ENCODE measurements at regions not wholly inside any gene's neighbourhood (a gene's known extent, or its start where the extent isn't known, plus 50 kb on each side); places are given as distances from the start of the nearest gene placed in this dataset.

DNA sequence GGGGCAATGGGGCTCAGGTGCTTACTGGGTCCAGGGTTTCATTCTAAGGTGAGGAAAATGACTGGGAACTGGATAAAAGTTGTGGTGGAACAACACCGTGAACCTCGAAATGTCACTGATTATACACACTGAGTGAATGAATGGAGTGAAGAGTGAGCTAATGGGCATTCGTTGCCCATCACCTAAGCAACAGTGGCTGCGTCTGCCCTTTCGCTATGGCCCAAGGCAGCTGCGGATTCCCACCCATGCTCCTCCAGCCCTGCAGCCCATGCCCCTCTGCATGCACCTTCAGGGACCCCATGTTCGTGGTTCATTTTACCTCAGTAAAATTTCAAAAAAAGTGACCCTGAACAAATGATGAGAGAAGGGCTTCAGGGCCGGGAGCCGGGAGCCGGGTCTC, 196.3 kb downstream of the CTTN start:
- TF ChIP-seq EZH2 (IDR thresholded peaks at IDR 0.05; ENCODE audit: borderline replicate concordance, insufficient read depth, low read length, poor library complexity, severe bottlenecking) (no peak), TAF1 (IDR thresholded peaks at IDR 0.05; ENCODE audit: low read depth) (no peak)
- TF ChIP-seq, protein P1, sequence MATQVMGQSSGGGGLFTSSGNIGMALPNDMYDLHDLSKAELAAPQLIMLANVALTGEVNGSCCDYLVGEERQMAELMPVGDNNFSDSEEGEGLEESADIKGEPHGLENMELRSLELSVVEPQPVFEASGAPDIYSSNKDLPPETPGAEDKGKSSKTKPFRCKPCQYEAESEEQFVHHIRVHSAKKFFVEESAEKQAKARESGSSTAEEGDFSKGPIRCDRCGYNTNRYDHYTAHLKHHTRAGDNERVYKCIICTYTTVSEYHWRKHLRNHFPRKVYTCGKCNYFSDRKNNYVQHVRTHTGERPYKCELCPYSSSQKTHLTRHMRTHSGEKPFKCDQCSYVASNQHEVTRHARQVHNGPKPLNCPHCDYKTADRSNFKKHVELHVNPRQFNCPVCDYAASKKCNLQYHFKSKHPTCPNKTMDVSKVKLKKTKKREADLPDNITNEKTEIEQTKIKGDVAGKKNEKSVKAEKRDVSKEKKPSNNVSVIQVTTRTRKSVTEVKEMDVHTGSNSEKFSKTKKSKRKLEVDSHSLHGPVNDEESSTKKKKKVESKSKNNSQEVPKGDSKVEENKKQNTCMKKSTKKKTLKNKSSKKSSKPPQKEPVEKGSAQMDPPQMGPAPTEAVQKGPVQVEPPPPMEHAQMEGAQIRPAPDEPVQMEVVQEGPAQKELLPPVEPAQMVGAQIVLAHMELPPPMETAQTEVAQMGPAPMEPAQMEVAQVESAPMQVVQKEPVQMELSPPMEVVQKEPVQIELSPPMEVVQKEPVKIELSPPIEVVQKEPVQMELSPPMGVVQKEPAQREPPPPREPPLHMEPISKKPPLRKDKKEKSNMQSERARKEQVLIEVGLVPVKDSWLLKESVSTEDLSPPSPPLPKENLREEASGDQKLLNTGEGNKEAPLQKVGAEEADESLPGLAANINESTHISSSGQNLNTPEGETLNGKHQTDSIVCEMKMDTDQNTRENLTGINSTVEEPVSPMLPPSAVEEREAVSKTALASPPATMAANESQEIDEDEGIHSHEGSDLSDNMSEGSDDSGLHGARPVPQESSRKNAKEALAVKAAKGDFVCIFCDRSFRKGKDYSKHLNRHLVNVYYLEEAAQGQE (IDR thresholded peaks at IDR 0.05; ENCODE audit: borderline replicate concordance) = no peak
